ENCODE measurements at regions not wholly inside any gene's neighbourhood (a gene's known extent, or its start where the extent isn't known, plus 50 kb on each side); places are given as distances from the start of the nearest gene placed in this dataset.

DNA sequence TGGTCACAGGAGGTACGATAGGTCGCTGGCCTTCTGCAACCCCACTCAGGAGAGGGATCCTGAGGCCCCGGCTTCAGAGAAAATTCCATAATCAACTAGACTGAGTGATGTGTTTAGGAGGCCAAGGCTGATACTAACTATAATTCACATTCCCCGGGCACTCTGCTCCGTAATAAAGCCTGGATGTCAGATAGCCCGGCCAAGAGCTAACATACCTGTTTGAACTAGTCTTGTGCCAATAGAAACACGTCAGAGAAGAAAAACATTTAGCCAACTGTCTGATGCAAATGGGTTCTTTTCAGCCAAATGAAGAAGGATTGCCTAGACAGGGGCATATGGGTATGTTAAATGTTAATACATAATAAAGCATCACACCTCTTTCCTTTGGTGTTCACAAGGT is 204.2 kb downstream of the TSHZ3 start:
- TF ChIP-seq, protein P1, sequence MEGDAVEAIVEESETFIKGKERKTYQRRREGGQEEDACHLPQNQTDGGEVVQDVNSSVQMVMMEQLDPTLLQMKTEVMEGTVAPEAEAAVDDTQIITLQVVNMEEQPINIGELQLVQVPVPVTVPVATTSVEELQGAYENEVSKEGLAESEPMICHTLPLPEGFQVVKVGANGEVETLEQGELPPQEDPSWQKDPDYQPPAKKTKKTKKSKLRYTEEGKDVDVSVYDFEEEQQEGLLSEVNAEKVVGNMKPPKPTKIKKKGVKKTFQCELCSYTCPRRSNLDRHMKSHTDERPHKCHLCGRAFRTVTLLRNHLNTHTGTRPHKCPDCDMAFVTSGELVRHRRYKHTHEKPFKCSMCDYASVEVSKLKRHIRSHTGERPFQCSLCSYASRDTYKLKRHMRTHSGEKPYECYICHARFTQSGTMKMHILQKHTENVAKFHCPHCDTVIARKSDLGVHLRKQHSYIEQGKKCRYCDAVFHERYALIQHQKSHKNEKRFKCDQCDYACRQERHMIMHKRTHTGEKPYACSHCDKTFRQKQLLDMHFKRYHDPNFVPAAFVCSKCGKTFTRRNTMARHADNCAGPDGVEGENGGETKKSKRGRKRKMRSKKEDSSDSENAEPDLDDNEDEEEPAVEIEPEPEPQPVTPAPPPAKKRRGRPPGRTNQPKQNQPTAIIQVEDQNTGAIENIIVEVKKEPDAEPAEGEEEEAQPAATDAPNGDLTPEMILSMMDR (conservative IDR thresholded peaks at IDR 0.05; ENCODE audit: low read depth in 2 of 2) = no peak
- TF ChIP-seq EZH2 (IDR thresholded peaks at IDR 0.05; ENCODE audit: low read depth, unreplicated experiment) = no peak
- no peak for TF ChIP-seq EZH2phosphoT487 (IDR thresholded peaks at IDR 0.05; ENCODE audit: unreplicated experiment)
- TF ChIP-seq POLR2AphosphoS5 (IDR thresholded peaks at IDR 0.05; ENCODE audit: low read depth) = no peak
- TF ChIP-seq, protein P2, sequence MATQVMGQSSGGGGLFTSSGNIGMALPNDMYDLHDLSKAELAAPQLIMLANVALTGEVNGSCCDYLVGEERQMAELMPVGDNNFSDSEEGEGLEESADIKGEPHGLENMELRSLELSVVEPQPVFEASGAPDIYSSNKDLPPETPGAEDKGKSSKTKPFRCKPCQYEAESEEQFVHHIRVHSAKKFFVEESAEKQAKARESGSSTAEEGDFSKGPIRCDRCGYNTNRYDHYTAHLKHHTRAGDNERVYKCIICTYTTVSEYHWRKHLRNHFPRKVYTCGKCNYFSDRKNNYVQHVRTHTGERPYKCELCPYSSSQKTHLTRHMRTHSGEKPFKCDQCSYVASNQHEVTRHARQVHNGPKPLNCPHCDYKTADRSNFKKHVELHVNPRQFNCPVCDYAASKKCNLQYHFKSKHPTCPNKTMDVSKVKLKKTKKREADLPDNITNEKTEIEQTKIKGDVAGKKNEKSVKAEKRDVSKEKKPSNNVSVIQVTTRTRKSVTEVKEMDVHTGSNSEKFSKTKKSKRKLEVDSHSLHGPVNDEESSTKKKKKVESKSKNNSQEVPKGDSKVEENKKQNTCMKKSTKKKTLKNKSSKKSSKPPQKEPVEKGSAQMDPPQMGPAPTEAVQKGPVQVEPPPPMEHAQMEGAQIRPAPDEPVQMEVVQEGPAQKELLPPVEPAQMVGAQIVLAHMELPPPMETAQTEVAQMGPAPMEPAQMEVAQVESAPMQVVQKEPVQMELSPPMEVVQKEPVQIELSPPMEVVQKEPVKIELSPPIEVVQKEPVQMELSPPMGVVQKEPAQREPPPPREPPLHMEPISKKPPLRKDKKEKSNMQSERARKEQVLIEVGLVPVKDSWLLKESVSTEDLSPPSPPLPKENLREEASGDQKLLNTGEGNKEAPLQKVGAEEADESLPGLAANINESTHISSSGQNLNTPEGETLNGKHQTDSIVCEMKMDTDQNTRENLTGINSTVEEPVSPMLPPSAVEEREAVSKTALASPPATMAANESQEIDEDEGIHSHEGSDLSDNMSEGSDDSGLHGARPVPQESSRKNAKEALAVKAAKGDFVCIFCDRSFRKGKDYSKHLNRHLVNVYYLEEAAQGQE (IDR thresholded peaks at IDR 0.05; ENCODE audit: unreplicated experiment) = no peak
- TF ChIP-seq NANOG (IDR thresholded peaks at IDR 0.05; ENCODE audit: borderline replicate concordance) = no peak
- no peak for TF ChIP-seq JUNB (IDR thresholded peaks at IDR 0.05; ENCODE audit: unreplicated experiment)
- no peak for TF ChIP-seq CREB1 (CRISPR knock-in tag; IDR thresholded peaks at IDR 0.05; ENCODE audit: low read depth)
- TF ChIP-seq ZNF114 (CRISPR knock-in tag; IDR thresholded peaks at IDR 0.05) = no peak
- no peak for TF ChIP-seq STAT1 (IDR thresholded peaks at IDR 0.05; ENCODE audit: unreplicated experiment)
- TF ChIP-seq ZNF331 (CRISPR knock-in tag; IDR thresholded peaks at IDR 0.05; ENCODE audit: low read depth) = no peak
